Vagina (tissue), 2 donors: ENCODE measurements at regions not wholly inside any gene's neighbourhood (a gene's known extent, or its start where the extent isn't known, plus 50 kb on each side); places are given as distances from the start of the nearest gene placed in this dataset.

Experiments used
- CTCF ChIP-seq, 3 experiments: fragments of 450-650 bp in 2 of 3; fragments of 200-600 bp in 1 of 3; sonication (generic) in 1 of 3; IDR thresholded peaks; one replicate each; pipeline ENCODE4 v1.5.1; 2017 to 2019; ENCODE audit warnings: antibody characterized with exemption in 3 of 3, mild to moderate bottlenecking in 2 of 3, moderate library complexity in 2 of 3
- POLR2AphosphoS5 ChIP-seq, 2 donors: sonication (generic); formaldehyde crosslinking; IDR thresholded peaks; one replicate each; pipeline ENCODE4 v1.9.0; 2017; ENCODE audit warnings: antibody characterized with exemption in 2 of 2, mild to moderate bottlenecking in 2 of 2, low read depth in 1 of 2; ENCODE audit not compliant: insufficient read depth in 1 of 2

GRCh38 chr3:187827723-187828122, 82.5 kb upstream of the BCL6 start:
- TF ChIP-seq POLR2AphosphoS5 (IDR thresholded peaks at IDR 0.05; ENCODE audit: insufficient read depth in 1 of 2, low read depth in 1 of 2) (no peak), CTCF (IDR thresholded peaks at IDR 0.05) (no peak)
